ENCODE measurements at regions not wholly inside any gene's neighbourhood (a gene's known extent, or its start where the extent isn't known, plus 50 kb on each side); places are given as distances from the start of the nearest gene placed in this dataset.

DNA sequence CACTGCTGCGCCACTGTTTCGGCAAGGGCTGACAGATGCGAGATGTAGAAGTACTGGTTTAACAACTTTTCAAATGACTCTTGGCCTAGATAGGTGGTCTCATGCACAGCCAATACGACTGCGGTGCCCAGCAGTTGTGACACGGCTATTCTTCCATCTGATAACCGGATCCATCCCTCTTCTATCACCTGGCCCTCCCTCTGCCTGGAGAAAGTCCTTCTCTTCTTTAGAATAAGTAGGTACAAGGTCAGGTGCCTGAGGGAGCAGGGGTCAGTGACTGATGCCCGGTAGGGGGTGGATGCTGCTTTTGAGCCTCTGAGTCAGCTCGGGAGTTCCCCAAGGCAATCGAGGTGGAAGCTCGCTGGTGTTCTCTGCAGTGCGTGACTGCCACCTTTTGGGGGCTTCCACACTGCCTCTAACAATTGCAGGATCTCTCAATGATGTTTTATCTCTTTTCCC, 166.8 kb upstream of the GRIK2 start:
- no peak overlapping the region for H3K4me3 ChIP-seq (ENCODE audit: low read length)
- no peaks in the 10 kb centered on the region for H3K4me1 ChIP-seq (ENCODE audit: control insufficient read depth, low read depth, low read length)
- no peaks in the 10 kb centered on the region for H3K9me3 ChIP-seq (ENCODE audit: control insufficient read depth, low read depth, low read length)
- H3K27me3 ChIP-seq (ENCODE audit: control insufficient read depth, insufficient read depth, low read length): no peaks in the 10 kb centered on the region
- H3K9ac ChIP-seq (ENCODE audit: low read length): no peak overlapping the region
- H3K36me3 ChIP-seq (ENCODE audit: control insufficient read depth, low read depth, low read length): no peaks in the 10 kb centered on the region
- H3K27ac ChIP-seq (ENCODE audit: low read length): no peak overlapping the region

DNA sequence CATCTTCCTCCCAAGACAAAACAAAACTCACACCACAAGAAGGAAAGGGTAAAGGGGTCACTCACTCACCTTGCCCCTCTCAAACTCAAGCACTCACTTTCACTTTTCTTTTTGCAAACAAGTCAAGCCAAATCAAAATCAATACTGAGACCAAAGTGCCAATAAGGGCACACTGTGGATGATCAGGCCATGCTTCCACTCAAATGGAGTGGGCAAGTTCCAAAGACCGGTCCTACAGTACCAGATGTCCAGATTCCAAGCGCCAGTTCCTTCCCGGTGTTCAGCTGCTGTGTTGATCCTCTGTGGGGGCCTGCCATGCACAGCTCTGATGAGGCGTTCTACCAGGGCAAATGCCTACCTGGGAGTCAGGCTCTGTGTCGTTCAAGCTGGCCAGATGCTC, 162.6 kb upstream of the GRIK2 start:
- Histone ChIP-seq H3K9me3 (ENCODE audit: control insufficient read depth, low read depth, low read length) (no peaks in the 10 kb centered on the region), H3K27ac (ENCODE audit: low read length) (no peak overlapping the region)

DNA sequence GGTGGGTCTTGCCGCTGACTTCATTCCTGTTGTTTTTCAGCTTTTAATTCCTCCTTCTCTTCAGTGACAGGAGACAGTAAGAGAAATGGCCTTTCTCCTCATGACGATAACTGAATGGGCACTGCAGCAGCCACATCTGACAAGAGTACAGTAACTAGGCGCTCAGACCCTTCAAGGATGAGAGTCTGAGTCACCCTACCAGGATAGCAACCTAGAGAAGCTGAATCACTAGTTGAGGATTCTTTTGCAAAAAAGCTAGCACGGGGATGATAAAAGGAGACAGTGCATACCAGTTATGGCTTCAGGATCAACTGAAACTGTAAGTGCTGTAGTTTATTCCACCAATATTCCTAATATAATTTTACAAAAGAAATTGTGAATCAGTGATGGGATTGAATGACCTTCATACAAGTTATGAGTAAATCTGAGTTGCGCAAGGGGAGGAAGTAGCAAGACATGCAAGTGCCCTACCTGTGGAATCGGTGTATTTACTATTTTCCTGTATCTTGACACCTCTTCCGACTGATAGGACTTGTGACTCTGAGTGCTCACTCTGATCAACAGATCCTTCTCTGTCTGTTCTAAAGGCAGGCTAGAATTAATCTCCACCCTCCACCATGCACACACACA, 161.8 kb upstream of the GRIK2 start:
- Histone ChIP-seq H3K4me3 (ENCODE audit: low read length) (no peak overlapping the region), H3K9me3 (ENCODE audit: control insufficient read depth, low read depth, low read length) (no peaks in the 10 kb centered on the region), H3K9ac (ENCODE audit: low read length) (no peak overlapping the region), H3K36me3 (ENCODE audit: control insufficient read depth, low read depth, low read length) (no peaks in the 10 kb centered on the region), H3K27ac (ENCODE audit: low read length) (no peak overlapping the region), H3K27me3 (ENCODE audit: control insufficient read depth, insufficient read depth, low read length) (no peaks in the 10 kb centered on the region), H3K4me1 (ENCODE audit: control insufficient read depth, low read depth, low read length) (no peaks in the 10 kb centered on the region)

More for the DNA sequence above, 162.6 kb upstream of the GRIK2 start:
- H3K4me3 ChIP-seq (ENCODE audit: low read length): no peak overlapping the region
- no peak overlapping the region for H3K9ac ChIP-seq (ENCODE audit: low read length)
- H3K36me3 ChIP-seq (ENCODE audit: control insufficient read depth, low read depth, low read length): no peaks in the 10 kb centered on the region
- H3K27me3 ChIP-seq (ENCODE audit: control insufficient read depth, insufficient read depth, low read length): no peaks in the 10 kb centered on the region
- no peaks in the 10 kb centered on the region for H3K4me1 ChIP-seq (ENCODE audit: control insufficient read depth, low read depth, low read length)

DNA sequence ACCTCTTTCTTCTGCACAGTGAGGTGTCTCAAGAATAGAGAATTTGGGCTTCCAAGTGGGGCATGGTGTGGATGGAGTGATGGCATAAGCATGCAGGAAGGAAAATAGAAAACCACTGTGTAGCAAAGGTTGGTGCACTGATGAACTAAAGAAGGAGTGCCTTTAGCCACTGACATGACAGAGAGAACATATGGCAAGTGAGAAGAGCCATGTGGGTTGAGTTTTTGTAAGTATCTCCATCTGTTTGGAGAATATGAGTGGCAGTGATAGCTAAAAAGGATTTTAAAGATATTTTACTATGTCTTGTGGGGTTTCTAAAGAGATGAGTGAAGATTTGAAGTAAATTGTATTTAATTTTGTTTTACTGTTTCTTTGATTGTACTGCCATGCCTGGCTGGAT, 160.5 kb upstream of the GRIK2 start:
- H3K4me3 ChIP-seq (ENCODE audit: low read length): no peak overlapping the region
- no peak overlapping the region for H3K27ac ChIP-seq (ENCODE audit: low read length)
- no peaks in the 10 kb centered on the region for H3K27me3 ChIP-seq (ENCODE audit: control insufficient read depth, insufficient read depth, low read length)
- H3K36me3 ChIP-seq (ENCODE audit: control insufficient read depth, low read depth, low read length): no peaks in the 10 kb centered on the region
- H3K9ac ChIP-seq (ENCODE audit: low read length): no peak overlapping the region
- H3K9me3 ChIP-seq (ENCODE audit: control insufficient read depth, low read depth, low read length): no peaks in the 10 kb centered on the region
- no peaks in the 10 kb centered on the region for H3K4me1 ChIP-seq (ENCODE audit: control insufficient read depth, low read depth, low read length)

DNA sequence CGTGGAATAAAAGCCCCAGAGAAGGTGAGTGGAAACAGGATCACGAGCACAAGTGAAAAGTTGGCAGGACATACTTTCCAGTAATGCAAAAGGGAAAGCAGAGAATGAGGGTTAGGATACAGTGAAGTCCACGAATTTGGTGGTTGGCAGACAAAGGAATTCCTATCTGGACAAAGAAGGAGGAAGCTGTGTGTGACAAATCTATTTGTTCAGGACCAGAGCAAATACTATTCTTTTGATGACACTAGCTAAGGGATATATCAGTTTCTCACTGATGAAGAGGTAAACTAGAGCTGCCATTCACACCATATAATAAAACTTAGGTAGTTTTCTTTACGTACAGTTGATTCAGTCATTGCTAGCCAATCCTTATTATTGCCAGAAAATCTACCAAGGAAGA, 156.8 kb upstream of the GRIK2 start:
- Histone ChIP-seq H3K9me3 (ENCODE audit: control insufficient read depth, low read depth, low read length) (no peaks in the 10 kb centered on the region), H3K27ac (ENCODE audit: low read length) (no peak overlapping the region), H3K36me3 (ENCODE audit: control insufficient read depth, low read depth, low read length) (no peaks in the 10 kb centered on the region), H3K27me3 (ENCODE audit: control insufficient read depth, insufficient read depth, low read length) (no peaks in the 10 kb centered on the region), H3K4me1 (ENCODE audit: control insufficient read depth, low read depth, low read length) (peaks cover 3% of the 10 kb centered on the region), H3K9ac (ENCODE audit: low read length) (no peak overlapping the region), H3K4me3 (ENCODE audit: low read length) (no peak overlapping the region)

DNA sequence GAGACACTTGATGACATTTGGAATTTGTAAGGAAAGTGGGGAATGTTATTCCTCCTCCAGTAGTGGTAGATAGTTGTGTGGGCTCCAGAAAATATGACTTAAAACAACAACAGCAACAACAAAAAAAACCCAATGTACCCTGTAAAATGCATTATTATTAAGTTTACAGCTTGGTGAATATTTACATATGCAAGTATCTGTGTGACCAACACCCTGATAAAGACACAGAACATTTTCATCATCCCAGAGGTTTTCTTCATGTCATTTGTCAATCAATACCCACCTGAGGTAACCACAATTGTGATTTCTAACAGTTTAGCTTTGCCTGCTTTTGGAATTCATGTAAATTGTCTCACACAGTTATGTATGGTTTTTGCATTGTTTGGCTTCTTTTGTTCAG, 152.1 kb upstream of the GRIK2 start:
- Histone ChIP-seq H3K27ac (ENCODE audit: low read length) (no peak overlapping the region), H3K4me3 (ENCODE audit: low read length) (no peak overlapping the region), H3K4me1 (ENCODE audit: control insufficient read depth, low read depth, low read length) (peaks cover 3% of the 10 kb centered on the region), H3K27me3 (ENCODE audit: control insufficient read depth, insufficient read depth, low read length) (no peaks in the 10 kb centered on the region), H3K36me3 (ENCODE audit: control insufficient read depth, low read depth, low read length) (no peaks in the 10 kb centered on the region), H3K9ac (ENCODE audit: low read length) (no peak overlapping the region), H3K9me3 (ENCODE audit: control insufficient read depth, low read depth, low read length) (no peaks in the 10 kb centered on the region)

DNA sequence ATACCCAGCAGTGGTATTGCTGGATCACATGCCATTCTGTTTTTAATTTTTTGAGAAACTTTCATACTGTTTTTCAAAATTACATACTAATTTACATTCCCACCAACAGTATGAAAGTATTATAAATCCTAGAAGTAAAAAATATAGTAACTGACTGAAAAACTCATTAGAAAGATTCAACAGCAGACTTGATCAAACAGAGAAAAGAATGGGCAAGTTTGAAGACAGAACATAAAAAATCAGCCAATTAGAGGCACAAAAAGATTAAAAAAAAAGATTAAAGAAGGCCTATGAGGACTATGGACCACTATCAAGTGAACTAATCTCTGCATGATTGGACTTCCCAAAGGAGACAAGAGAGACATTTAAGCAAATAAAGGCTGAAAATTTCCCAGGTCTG, 144.0 kb upstream of the GRIK2 start:
- Histone ChIP-seq H3K9ac (ENCODE audit: low read length) (no peak overlapping the region), H3K4me1 (ENCODE audit: control insufficient read depth, low read depth, low read length) (no peaks in the 10 kb centered on the region), H3K36me3 (ENCODE audit: control insufficient read depth, low read depth, low read length) (no peaks in the 10 kb centered on the region), H3K9me3 (ENCODE audit: control insufficient read depth, low read depth, low read length) (peaks cover 3% of the 10 kb centered on the region), H3K27me3 (ENCODE audit: control insufficient read depth, insufficient read depth, low read length) (no peaks in the 10 kb centered on the region), H3K27ac (ENCODE audit: low read length) (no peak overlapping the region), H3K4me3 (ENCODE audit: low read length) (no peak overlapping the region)

DNA sequence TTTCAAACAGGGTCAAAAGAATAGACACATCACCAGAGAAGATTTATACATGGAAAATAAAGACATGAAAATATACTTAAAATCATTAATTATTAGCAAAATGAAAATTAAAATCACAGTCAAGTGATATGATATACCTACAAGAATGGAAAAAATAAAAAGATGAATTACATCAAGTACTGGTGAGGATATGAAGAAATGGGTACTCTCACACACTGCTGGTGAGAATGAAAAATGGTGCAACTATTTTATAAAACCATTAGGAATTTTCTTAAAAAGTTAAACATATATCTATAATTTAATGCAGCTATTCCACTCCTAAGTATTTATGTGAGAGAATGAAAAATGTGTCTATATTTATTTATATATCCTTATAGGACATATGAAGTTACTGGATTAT, 136.3 kb upstream of the GRIK2 start:
- no peaks in the 10 kb centered on the region for H3K4me1 ChIP-seq (ENCODE audit: control insufficient read depth, low read depth, low read length)
- no peak overlapping the region for H3K27ac ChIP-seq (ENCODE audit: low read length)
- H3K9ac ChIP-seq (ENCODE audit: low read length): no peak overlapping the region
- no peak overlapping the region for H3K4me3 ChIP-seq (ENCODE audit: low read length)
- no peaks in the 10 kb centered on the region for H3K9me3 ChIP-seq (ENCODE audit: control insufficient read depth, low read depth, low read length)
- H3K36me3 ChIP-seq (ENCODE audit: control insufficient read depth, low read depth, low read length): no peaks in the 10 kb centered on the region
- H3K27me3 ChIP-seq (ENCODE audit: control insufficient read depth, insufficient read depth, low read length): no peaks in the 10 kb centered on the region

DNA sequence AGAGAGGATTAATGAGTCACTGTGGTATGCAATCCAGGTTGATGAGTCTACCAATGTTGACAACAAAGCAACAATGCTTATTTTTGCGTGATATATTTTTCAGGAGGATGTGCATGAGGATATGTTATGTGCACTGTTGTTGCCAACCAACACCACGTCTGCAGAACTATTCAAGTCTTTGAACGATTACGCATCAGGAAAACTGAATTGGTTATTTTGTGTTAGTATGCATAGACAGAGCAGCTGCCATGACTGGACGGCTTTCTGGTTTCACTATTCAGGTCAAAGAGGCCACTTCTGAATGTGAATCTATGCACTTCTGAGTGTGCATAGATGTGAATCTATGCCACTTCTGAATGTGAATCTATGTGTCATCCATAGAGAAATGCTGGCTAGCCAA, 134.0 kb upstream of the GRIK2 start:
- Histone ChIP-seq H3K4me3 (ENCODE audit: low read length) (no peak overlapping the region), H3K9me3 (ENCODE audit: control insufficient read depth, low read depth, low read length) (no peaks in the 10 kb centered on the region), H3K27me3 (ENCODE audit: control insufficient read depth, insufficient read depth, low read length) (no peaks in the 10 kb centered on the region)

DNA sequence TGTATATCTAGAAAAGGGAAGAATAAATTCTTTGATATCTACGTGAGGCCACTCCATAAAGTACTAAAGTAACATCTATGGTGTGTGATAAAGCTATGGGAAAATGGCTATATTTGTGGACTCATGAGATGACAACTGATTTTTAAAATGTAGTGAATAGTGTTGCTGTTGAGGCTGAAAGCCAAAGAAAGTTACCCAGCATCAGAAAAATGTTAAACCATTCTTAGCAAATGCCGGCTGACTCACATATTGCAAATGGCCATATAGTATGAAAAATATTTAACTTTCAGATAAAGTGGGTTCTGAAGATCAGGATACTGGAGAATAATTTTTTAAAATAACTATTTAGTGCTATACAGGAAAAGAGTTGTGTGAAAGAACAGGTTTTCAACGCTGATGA, 129.9 kb upstream of the GRIK2 start:
- Histone ChIP-seq H3K9me3 (ENCODE audit: control insufficient read depth, low read depth, low read length) (no peaks in the 10 kb centered on the region), H3K27me3 (ENCODE audit: control insufficient read depth, insufficient read depth, low read length) (no peaks in the 10 kb centered on the region), H3K4me1 (ENCODE audit: control insufficient read depth, low read depth, low read length) (no peaks in the 10 kb centered on the region), H3K4me3 (ENCODE audit: low read length) (no peak overlapping the region), H3K27ac (ENCODE audit: low read length) (no peak overlapping the region), H3K9ac (ENCODE audit: low read length) (no peak overlapping the region), H3K36me3 (ENCODE audit: control insufficient read depth, low read depth, low read length) (no peaks in the 10 kb centered on the region)

More for the DNA sequence above, 134.0 kb upstream of the GRIK2 start:
- no peaks in the 10 kb centered on the region for H3K4me1 ChIP-seq (ENCODE audit: control insufficient read depth, low read depth, low read length)
- H3K36me3 ChIP-seq (ENCODE audit: control insufficient read depth, low read depth, low read length): no peaks in the 10 kb centered on the region
- H3K9ac ChIP-seq (ENCODE audit: low read length): no peak overlapping the region
- no peak overlapping the region for H3K27ac ChIP-seq (ENCODE audit: low read length)

DNA sequence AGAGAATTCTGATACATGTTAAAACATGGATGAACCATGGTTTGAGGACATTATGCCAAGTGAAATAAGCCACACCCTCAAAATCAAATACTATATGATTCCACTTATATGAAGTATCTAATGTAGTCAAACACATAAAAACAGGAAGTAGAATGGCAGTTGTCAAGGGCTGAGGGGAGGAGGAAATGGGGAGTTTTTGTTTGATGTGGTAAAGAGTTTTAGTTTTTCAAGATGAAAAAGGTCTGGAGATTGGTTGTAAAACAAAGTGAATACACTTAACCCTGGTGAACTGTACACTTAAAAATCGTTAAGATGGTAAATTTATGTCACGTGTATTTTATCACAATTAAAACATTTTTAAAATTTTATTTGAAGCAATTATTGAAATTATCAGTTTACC, 127.4 kb upstream of the GRIK2 start:
- H3K4me1 ChIP-seq (ENCODE audit: control insufficient read depth, low read depth, low read length): no peaks in the 10 kb centered on the region
- H3K27me3 ChIP-seq (ENCODE audit: control insufficient read depth, insufficient read depth, low read length): no peaks in the 10 kb centered on the region
- H3K9me3 ChIP-seq (ENCODE audit: control insufficient read depth, low read depth, low read length): no peaks in the 10 kb centered on the region
- H3K27ac ChIP-seq (ENCODE audit: low read length): no peak overlapping the region
- no peak overlapping the region for H3K4me3 ChIP-seq (ENCODE audit: low read length)
- no peak overlapping the region for H3K9ac ChIP-seq (ENCODE audit: low read length)
- H3K36me3 ChIP-seq (ENCODE audit: control insufficient read depth, low read depth, low read length): no peaks in the 10 kb centered on the region

DNA sequence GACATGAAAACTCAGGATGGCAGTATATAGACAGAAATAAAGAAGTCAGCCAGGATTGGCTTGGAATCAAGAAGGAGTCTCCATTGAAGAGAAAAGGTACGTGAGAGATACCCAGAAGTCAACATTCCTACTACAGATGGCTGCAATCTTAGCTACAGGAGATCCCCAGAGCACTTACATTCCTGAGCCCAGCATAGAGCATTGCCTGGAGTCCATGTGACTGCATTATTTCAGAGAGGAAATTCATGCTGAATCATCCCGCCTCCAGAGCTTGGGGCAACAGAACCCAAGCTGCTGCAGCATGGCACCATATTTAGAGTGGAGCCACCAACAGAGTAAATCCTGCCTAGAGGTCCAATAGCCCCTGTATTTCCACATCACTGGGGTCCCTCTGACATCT, 125.0 kb upstream of the GRIK2 start:
- Histone ChIP-seq H3K9ac (ENCODE audit: low read length) (no peak overlapping the region), H3K9me3 (ENCODE audit: control insufficient read depth, low read depth, low read length) (no peaks in the 10 kb centered on the region), H3K36me3 (ENCODE audit: control insufficient read depth, low read depth, low read length) (no peaks in the 10 kb centered on the region), H3K27ac (ENCODE audit: low read length) (no peak overlapping the region), H3K4me3 (ENCODE audit: low read length) (no peak overlapping the region), H3K4me1 (ENCODE audit: control insufficient read depth, low read depth, low read length) (no peaks in the 10 kb centered on the region), H3K27me3 (ENCODE audit: control insufficient read depth, insufficient read depth, low read length) (no peaks in the 10 kb centered on the region)

Measured in iPS-18a (cell line).